H1 (cell line): ENCODE measurements at regions not wholly inside any gene's neighbourhood (a gene's known extent, or its start where the extent isn't known, plus 50 kb on each side); places are given as distances from the start of the nearest gene placed in this dataset.

ENCODE experiments used
- NANOG ChIP-seq: IDR thresholded peaks from 2 replicates; pipeline ENCODE4 v1.6.1; 2011; ENCODE audit warnings: low read length, low read depth, mild to moderate bottlenecking, inconsistent platforms; ENCODE audit not compliant: insufficient read depth, poor library complexity, severe bottlenecking
- TF ChIP-seq, protein P1 (sequence below): fragments of 300-600 bp; sonication (generic); IDR thresholded peaks from 2 replicates; pipeline ENCODE4 v1.7.1; 2012; ENCODE audit warnings: low read length, moderate library complexity, mild to moderate bottlenecking, inconsistent platforms; ENCODE audit not compliant: insufficient replicate concordance
- TF ChIP-seq, protein P2 (sequence below), 3 experiments: IDR thresholded peaks; 1 replicate in 2 of 3; 2 replicates in 1 of 3; pipeline versions ENCODE4 v1.5.1 to v1.6.1; 2011; ENCODE audit warnings: low read length in 3 of 3, mild to moderate bottlenecking in 3 of 3, inconsistent platforms in 2 of 3, low read depth in 1 of 3, moderate library complexity in 1 of 3; ENCODE audit not compliant: insufficient read depth in 1 of 3; ENCODE audit errors: control extremely low read depth in 1 of 3

DNA sequence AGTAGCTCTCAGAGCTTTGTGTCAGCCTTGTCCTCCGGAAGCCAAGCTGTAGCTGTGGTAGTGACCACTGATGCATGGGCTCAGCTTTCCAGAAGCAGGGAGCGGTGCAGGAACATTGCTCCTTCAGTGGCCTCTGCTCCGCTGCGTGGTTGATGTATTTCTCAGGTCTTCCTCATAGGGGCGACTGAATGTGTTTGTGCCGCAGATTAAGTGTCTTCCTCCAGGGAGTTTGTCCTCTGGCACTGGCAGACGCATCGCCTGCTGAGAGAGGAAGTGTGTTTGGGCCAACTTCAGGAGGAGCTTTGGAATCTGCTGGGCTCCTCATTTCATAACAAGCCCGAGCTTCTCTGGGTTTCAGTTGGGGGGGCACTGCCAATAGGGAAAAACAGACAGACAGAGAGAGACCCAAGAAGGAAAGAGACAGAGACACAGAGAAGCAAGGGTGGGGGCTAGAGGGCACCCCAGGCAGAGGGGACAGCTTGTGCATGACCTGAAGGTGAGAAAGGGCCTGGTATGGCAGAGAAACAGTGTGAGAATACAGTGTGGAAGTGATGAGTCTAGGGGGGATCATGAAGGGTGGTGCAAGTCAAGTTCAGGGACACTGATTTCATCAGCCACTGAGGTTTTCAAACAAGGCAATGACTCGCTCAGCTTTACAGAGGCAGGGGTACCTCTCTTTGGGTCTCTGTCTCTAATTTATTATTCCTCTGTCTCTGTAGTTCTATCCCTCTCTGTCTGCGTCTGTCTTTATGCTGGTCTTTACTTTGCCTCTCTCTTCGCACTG, 69.4 kb upstream of the PRIMA1 start (continued):
- TF ChIP-seq, protein P1, sequence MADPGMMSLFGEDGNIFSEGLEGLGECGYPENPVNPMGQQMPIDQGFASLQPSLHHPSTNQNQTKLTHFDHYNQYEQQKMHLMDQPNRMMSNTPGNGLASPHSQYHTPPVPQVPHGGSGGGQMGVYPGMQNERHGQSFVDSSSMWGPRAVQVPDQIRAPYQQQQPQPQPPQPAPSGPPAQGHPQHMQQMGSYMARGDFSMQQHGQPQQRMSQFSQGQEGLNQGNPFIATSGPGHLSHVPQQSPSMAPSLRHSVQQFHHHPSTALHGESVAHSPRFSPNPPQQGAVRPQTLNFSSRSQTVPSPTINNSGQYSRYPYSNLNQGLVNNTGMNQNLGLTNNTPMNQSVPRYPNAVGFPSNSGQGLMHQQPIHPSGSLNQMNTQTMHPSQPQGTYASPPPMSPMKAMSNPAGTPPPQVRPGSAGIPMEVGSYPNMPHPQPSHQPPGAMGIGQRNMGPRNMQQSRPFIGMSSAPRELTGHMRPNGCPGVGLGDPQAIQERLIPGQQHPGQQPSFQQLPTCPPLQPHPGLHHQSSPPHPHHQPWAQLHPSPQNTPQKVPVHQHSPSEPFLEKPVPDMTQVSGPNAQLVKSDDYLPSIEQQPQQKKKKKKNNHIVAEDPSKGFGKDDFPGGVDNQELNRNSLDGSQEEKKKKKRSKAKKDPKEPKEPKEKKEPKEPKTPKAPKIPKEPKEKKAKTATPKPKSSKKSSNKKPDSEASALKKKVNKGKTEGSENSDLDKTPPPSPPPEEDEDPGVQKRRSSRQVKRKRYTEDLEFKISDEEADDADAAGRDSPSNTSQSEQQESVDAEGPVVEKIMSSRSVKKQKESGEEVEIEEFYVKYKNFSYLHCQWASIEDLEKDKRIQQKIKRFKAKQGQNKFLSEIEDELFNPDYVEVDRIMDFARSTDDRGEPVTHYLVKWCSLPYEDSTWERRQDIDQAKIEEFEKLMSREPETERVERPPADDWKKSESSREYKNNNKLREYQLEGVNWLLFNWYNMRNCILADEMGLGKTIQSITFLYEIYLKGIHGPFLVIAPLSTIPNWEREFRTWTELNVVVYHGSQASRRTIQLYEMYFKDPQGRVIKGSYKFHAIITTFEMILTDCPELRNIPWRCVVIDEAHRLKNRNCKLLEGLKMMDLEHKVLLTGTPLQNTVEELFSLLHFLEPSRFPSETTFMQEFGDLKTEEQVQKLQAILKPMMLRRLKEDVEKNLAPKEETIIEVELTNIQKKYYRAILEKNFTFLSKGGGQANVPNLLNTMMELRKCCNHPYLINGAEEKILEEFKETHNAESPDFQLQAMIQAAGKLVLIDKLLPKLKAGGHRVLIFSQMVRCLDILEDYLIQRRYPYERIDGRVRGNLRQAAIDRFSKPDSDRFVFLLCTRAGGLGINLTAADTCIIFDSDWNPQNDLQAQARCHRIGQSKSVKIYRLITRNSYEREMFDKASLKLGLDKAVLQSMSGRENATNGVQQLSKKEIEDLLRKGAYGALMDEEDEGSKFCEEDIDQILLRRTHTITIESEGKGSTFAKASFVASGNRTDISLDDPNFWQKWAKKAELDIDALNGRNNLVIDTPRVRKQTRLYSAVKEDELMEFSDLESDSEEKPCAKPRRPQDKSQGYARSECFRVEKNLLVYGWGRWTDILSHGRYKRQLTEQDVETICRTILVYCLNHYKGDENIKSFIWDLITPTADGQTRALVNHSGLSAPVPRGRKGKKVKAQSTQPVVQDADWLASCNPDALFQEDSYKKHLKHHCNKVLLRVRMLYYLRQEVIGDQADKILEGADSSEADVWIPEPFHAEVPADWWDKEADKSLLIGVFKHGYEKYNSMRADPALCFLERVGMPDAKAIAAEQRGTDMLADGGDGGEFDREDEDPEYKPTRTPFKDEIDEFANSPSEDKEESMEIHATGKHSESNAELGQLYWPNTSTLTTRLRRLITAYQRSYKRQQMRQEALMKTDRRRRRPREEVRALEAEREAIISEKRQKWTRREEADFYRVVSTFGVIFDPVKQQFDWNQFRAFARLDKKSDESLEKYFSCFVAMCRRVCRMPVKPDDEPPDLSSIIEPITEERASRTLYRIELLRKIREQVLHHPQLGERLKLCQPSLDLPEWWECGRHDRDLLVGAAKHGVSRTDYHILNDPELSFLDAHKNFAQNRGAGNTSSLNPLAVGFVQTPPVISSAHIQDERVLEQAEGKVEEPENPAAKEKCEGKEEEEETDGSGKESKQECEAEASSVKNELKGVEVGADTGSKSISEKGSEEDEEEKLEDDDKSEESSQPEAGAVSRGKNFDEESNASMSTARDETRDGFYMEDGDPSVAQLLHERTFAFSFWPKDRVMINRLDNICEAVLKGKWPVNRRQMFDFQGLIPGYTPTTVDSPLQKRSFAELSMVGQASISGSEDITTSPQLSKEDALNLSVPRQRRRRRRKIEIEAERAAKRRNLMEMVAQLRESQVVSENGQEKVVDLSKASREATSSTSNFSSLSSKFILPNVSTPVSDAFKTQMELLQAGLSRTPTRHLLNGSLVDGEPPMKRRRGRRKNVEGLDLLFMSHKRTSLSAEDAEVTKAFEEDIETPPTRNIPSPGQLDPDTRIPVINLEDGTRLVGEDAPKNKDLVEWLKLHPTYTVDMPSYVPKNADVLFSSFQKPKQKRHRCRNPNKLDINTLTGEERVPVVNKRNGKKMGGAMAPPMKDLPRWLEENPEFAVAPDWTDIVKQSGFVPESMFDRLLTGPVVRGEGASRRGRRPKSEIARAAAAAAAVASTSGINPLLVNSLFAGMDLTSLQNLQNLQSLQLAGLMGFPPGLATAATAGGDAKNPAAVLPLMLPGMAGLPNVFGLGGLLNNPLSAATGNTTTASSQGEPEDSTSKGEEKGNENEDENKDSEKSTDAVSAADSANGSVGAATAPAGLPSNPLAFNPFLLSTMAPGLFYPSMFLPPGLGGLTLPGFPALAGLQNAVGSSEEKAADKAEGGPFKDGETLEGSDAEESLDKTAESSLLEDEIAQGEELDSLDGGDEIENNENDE = no peak
- TF ChIP-seq NANOG = no peak
- TF ChIP-seq, protein P2, sequence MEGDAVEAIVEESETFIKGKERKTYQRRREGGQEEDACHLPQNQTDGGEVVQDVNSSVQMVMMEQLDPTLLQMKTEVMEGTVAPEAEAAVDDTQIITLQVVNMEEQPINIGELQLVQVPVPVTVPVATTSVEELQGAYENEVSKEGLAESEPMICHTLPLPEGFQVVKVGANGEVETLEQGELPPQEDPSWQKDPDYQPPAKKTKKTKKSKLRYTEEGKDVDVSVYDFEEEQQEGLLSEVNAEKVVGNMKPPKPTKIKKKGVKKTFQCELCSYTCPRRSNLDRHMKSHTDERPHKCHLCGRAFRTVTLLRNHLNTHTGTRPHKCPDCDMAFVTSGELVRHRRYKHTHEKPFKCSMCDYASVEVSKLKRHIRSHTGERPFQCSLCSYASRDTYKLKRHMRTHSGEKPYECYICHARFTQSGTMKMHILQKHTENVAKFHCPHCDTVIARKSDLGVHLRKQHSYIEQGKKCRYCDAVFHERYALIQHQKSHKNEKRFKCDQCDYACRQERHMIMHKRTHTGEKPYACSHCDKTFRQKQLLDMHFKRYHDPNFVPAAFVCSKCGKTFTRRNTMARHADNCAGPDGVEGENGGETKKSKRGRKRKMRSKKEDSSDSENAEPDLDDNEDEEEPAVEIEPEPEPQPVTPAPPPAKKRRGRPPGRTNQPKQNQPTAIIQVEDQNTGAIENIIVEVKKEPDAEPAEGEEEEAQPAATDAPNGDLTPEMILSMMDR (IDR thresholded peaks at IDR 0.05; ENCODE audit: control extremely low read depth in 1 of 3, insufficient read depth in 1 of 3, low read depth in 1 of 3, low read length in 3 of 3) = peak; percentile 14 to 28 (median 20)
